Fibroblast of skin of left biceps (primary cell): ENCODE measurements at regions not wholly inside any gene's neighbourhood (a gene's known extent, or its start where the extent isn't known, plus 50 kb on each side); places are given as distances from the start of the nearest gene placed in this dataset.

ENCODE experiments used
- DNase-seq, 2 experiments: peaks; one replicate each; pipeline ENCODE4 v3.0.0-alpha.2; 2013; ENCODE audit warnings: low read depth in 2 of 2

GRCh38 chr13:80563439-80563838, 222.5 kb upstream of the SPRY2 start:
- DNase-seq: no peak

- no peak for DNase-seq
These were observed 221.7 kb upstream of the SPRY2 start for GRCh38 chr13:80562433-80563156.

- no peak for DNase-seq
These were observed 219.7 kb upstream of the SPRY2 start for GRCh38 chr13:80560609-80561008.

GRCh38 chr13:80559944-80560343, 219.0 kb upstream of the SPRY2 start:
- DNase-seq: no peak

GRCh38 chr13:80558074-80558473, 217.1 kb upstream of the SPRY2 start:
- DNase-seq: no peak

- no peak for DNase-seq
These were observed 215.1 kb upstream of the SPRY2 start for GRCh38 chr13:80555796-80556678.

GRCh38 chr13:80552851-80553440, 212.0 kb upstream of the SPRY2 start:
- no peak for DNase-seq

GRCh38 chr13:80551650-80552497, 210.9 kb upstream of the SPRY2 start:
- DNase-seq: no peak

GRCh38 chr13:80550971-80551441, 210.1 kb upstream of the SPRY2 start:
- peak in 1 of 2 experiments; percentile 4 for DNase-seq

GRCh38 chr13:80548915-80549314, 208.0 kb upstream of the SPRY2 start:
- DNase-seq: no peak

GRCh38 chr13:80547885-80548825, 207.2 kb upstream of the SPRY2 start:
- no peak for DNase-seq

GRCh38 chr13:80547341-80547740, 206.4 kb upstream of the SPRY2 start:
- no peak for DNase-seq

- no peak for DNase-seq
These were observed 192.2 kb upstream of the SPRY2 start for GRCh38 chr13:80533175-80533574.

- DNase-seq: no peak
These were observed 190.0 kb upstream of the SPRY2 start for GRCh38 chr13:80530902-80531301.

GRCh38 chr13:80530191-80530590, 189.3 kb upstream of the SPRY2 start:
- DNase-seq: peak in 1 of 2 experiments; percentile 23

GRCh38 chr13:80529734-80530133, 188.8 kb upstream of the SPRY2 start:
- DNase-seq: no peak

- DNase-seq: no peak
These were observed 187.8 kb upstream of the SPRY2 start for GRCh38 chr13:80528733-80529132.

GRCh38 chr13:80527400-80527799, 186.5 kb upstream of the SPRY2 start:
- no peak for DNase-seq

GRCh38 chr13:80524447-80525215, 183.7 kb upstream of the SPRY2 start:
- DNase-seq: no peak

- no peak for DNase-seq
These were observed 182.2 kb upstream of the SPRY2 start for GRCh38 chr13:80523134-80523533.
